Loucy (cell line): ENCODE measurements at regions not wholly inside any gene's neighbourhood (a gene's known extent, or its start where the extent isn't known, plus 50 kb on each side); places are given as distances from the start of the nearest gene placed in this dataset.
"Not testable (repeated sequence)": the region's sequence is repeated elsewhere in the genome, so short reads cannot be mapped to it uniquely, and the experiment has no call there.

Source experiments
- H2AFZ ChIP-seq: fragments of 200-600 bp; sonication (generic); 2 replicates; pipeline ENCODE4 v1.6.0; 2016; ENCODE audit warnings: antibody characterized with exemption, mild to moderate bottlenecking, low read length, moderate library complexity
- H3F3A ChIP-seq: fragments of 200-600 bp; 2 replicates; pipeline ENCODE4 v1.6.0; 2016; ENCODE audit warnings: antibody characterized with exemption, low read depth, mild to moderate bottlenecking
- H3K27me3 ChIP-seq: fragments of 200-600 bp; sonication (generic); 2 replicates; pipeline ENCODE4 v1.6.1; 2014; ENCODE audit warnings: low read length, mild to moderate bottlenecking; ENCODE audit not compliant: insufficient read depth, poor library complexity, severe bottlenecking
- H3K36me3 ChIP-seq: fragments of 200-600 bp; sonication (generic); 2 replicates; pipeline ENCODE4 v1.6.1; 2016; ENCODE audit warnings: low read length; ENCODE audit not compliant: insufficient read depth
- H3K4me1 ChIP-seq: fragments of 200-600 bp; sonication (generic); 2 replicates; pipeline ENCODE4 v1.5.1; 2014; ENCODE audit warnings: low read length, mild to moderate bottlenecking; ENCODE audit not compliant: insufficient read depth, poor library complexity, severe bottlenecking
- H3K4me2 ChIP-seq: fragments of 200-600 bp; sonication (generic); 2 replicates; pipeline ENCODE4 v1.6.0; 2014; ENCODE audit warnings: antibody characterized with exemption, low read length, low read depth, mild to moderate bottlenecking; ENCODE audit not compliant: poor library complexity, severe bottlenecking
- H3K4me3 ChIP-seq: fragments of 200-600 bp; sonication (generic); 2 replicates; pipeline ENCODE4 v1.5.1; 2014; ENCODE audit warnings: low read length, mild to moderate bottlenecking, mixed read lengths; ENCODE audit not compliant: poor library complexity, severe bottlenecking
- H3K79me2 ChIP-seq: fragments of 200-600 bp; sonication (generic); 2 replicates; pipeline ENCODE4 v1.6.1; 2014; ENCODE audit warnings: low read length; ENCODE audit not compliant: insufficient read depth
- H3K9ac ChIP-seq: fragments of 200-600 bp; sonication (generic); 2 replicates; pipeline ENCODE4 v1.6.0; 2014; ENCODE audit warnings: mild to moderate bottlenecking, low read depth, low read length, moderate library complexity; ENCODE audit not compliant: poor library complexity, severe bottlenecking
- H3K9me2 ChIP-seq: fragments of 200-600 bp; sonication (generic); replicated peaks from 2 replicates; pipeline ENCODE4 v1.6.1; 2016; ENCODE audit warnings: low read depth, low read length, mixed read lengths
- H3K9me3 ChIP-seq: fragments of 200-600 bp; sonication (generic); 2 replicates; pipeline ENCODE4 v1.6.1; 2014; ENCODE audit warnings: mild to moderate bottlenecking, antibody characterized with exemption, low read length, low read depth; ENCODE audit not compliant: insufficient read depth
- H4K20me1 ChIP-seq: fragments of 200-600 bp; sonication (generic); 2 replicates; pipeline ENCODE4 v1.6.0; 2014; ENCODE audit warnings: antibody characterized with exemption, low read length, mild to moderate bottlenecking; ENCODE audit not compliant: insufficient read depth, poor library complexity, severe bottlenecking
- CTCF ChIP-seq: fragments of 200-600 bp; sonication (generic); conservative IDR thresholded peaks from 2 replicates; pipeline ENCODE4 v1.5.1; 2014; ENCODE audit warnings: mild to moderate bottlenecking, antibody characterized with exemption, low read length
- EZH2phosphoT487 ChIP-seq: fragments of 200-600 bp; IDR thresholded peaks from 2 replicates; pipeline ENCODE4 v1.6.1; 2018; ENCODE audit warnings: antibody characterized with exemption, mild to moderate bottlenecking, moderate library complexity, borderline replicate concordance

GRCh38 chrX:38484607-38485498, 76.5 kb upstream of the TSPAN7 start:
- Histone ChIP-seq H3K4me2 (no peak overlapping the region), H3K27me3 (no peaks in the 10 kb centered on the region), H3K9me3 (no peaks in the 10 kb centered on the region), H3K9me2 (no peaks in the 10 kb centered on the region), H4K20me1 (no peaks in the 10 kb centered on the region), H3K9ac (no peak overlapping the region), H3K36me3 (no peaks in the 10 kb centered on the region), H3F3A (no peaks in the 10 kb centered on the region), H3K79me2 (no peaks in the 10 kb centered on the region), H2AFZ (no peak overlapping the region), H3K4me1 (peaks cover 2% of the 10 kb centered on the region), H3K4me3 (no peak overlapping the region)
- no peak for TF ChIP-seq EZH2phosphoT487
- TF ChIP-seq CTCF: no peak

GRCh38 chrX:38489341-38489740, 72.0 kb upstream of the TSPAN7 start:
- no peak overlapping the region for H3K9ac ChIP-seq
- no peaks in the 10 kb centered on the region for H3K9me2 ChIP-seq
- H3K36me3 ChIP-seq: no peaks in the 10 kb centered on the region
- TF ChIP-seq CTCF: no peak
- no peak for TF ChIP-seq EZH2phosphoT487
- no peaks in the 10 kb centered on the region for H4K20me1 ChIP-seq
- peaks cover 7% of the 10 kb centered on the region for H3K4me1 ChIP-seq
- H3K27me3 ChIP-seq: no peaks in the 10 kb centered on the region
- H3K4me2 ChIP-seq: no peak overlapping the region
- no peaks in the 10 kb centered on the region for H3K79me2 ChIP-seq
- no peaks in the 10 kb centered on the region for H3F3A ChIP-seq
- no peaks in the 10 kb centered on the region for H3K9me3 ChIP-seq
- H3K4me3 ChIP-seq: no peak overlapping the region
- peak overlapping the region; percentile 60; the same call in 1 of the 2 replicates for H2AFZ ChIP-seq

GRCh38 chrX:38494239-38494823, 67.0 kb upstream of the TSPAN7 start:
- Histone ChIP-seq H3K4me3 (no peak overlapping the region), H3K9me2 (no peaks in the 10 kb centered on the region), H3K4me1 (peaks cover 7% of the 10 kb centered on the region), H3K9me3 (no peaks in the 10 kb centered on the region), H4K20me1 (no peaks in the 10 kb centered on the region), H3K27me3 (no peaks in the 10 kb centered on the region), H3K36me3 (no peaks in the 10 kb centered on the region), H2AFZ (no peak overlapping the region), H3F3A (no peaks in the 10 kb centered on the region), H3K9ac (no peak overlapping the region), H3K4me2 (no peak overlapping the region), H3K79me2 (no peaks in the 10 kb centered on the region)
- no peak for TF ChIP-seq EZH2phosphoT487
- no peak for TF ChIP-seq CTCF

- H3K36me3 ChIP-seq, H2AFZ ChIP-seq, H3K4me2 ChIP-seq, H3K4me1 ChIP-seq, H3K27me3 ChIP-seq, H4K20me1 ChIP-seq, H3F3A ChIP-seq, H3K9me3 ChIP-seq, H3K9ac ChIP-seq, H3K4me3 ChIP-seq, H3K79me2 ChIP-seq, H3K9me2 ChIP-seq: not testable (repeated sequence)
Measured at GRCh38 chrX:38499658-38500057, 61.7 kb upstream of the TSPAN7 start.
